ENCODE measurements at regions not wholly inside any gene's neighbourhood (a gene's known extent, or its start where the extent isn't known, plus 50 kb on each side); places are given as distances from the start of the nearest gene placed in this dataset.

- H3K56ac ChIP-seq (replicated peaks; ENCODE audit: insufficient read length, low read depth, low read length), result no peak overlapping the region
- WGBS, 2 experiments (ENCODE audit: extremely low coverage in 1 of 2, insufficient coverage in 1 of 2, insufficient read length in 1 of 2, insufficient replicate concordance in 2 of 2, low coverage in 1 of 2, low lambda C conversion rate in 2 of 2, missing lambda C conversion rate in 1 of 2), result 86% methylated on average over 4 of the region's 4 CpGs; no CpG with 5 or more reads in 1 of the 2 experiments
- H2AFZ ChIP-seq (ENCODE audit: low read length), result no peak overlapping the region
- no peak overlapping the region for H3K27ac ChIP-seq (ENCODE audit: low read depth, low read length)
- H4K5ac ChIP-seq (ENCODE audit: insufficient read length, low read depth, low read length), result no peak overlapping the region
- H3K79me1 ChIP-seq (ENCODE audit: low read depth, low read length), result no peaks in the 10 kb centered on the region
- TF ChIP-seq RXRA (IDR thresholded peaks at IDR 0.05; ENCODE audit: insufficient read depth, low read depth, low read length) (no peak), RBBP5 (IDR thresholded peaks at IDR 0.05; ENCODE audit: borderline replicate concordance, low read depth, low read length) (no peak)
- H3K9ac ChIP-seq (replicated peaks in 1 of 4; ENCODE audit: extremely low read depth in 1 of 4, low read depth in 3 of 4, low read length in 3 of 4), result no peak overlapping the region
- no peak overlapping the region for H3K23ac ChIP-seq (ENCODE audit: insufficient read length)
- no peak overlapping the region for H3K4me3 ChIP-seq (ENCODE audit: extremely low read depth in 1 of 4, insufficient read depth in 2 of 4, low read depth in 3 of 4, low read length in 4 of 4)
- no peak overlapping the region for H4K8ac ChIP-seq (ENCODE audit: extremely low read depth, insufficient read depth, low read length)
- no peak for FAIRE-seq
- no peaks in the 10 kb centered on the region for H3K23me2 ChIP-seq (ENCODE audit: low read depth, low read length)
- no peak overlapping the region for H3K14ac ChIP-seq (ENCODE audit: insufficient read length)
- ChIA-PET POLR2A (ENCODE audit: partially characterized antibody) (no interaction called here), CTCF (ENCODE audit: partially characterized antibody) (no interaction called here)
- no peaks in the 10 kb centered on the region for H3K36me3 ChIP-seq (ENCODE audit: control insufficient read depth in 2 of 4, insufficient read depth in 4 of 4, low read length in 3 of 4)
- DNase-seq (ENCODE audit: low read depth in 1 of 2, low spot score in 2 of 2), result no peak
- H4K20me1 ChIP-seq (replicated peaks in 1 of 2; ENCODE audit: control insufficient read depth in 1 of 2, insufficient read depth in 2 of 2, low read length in 2 of 2), result no peaks in the 10 kb centered on the region
- no peak overlapping the region for H2BK120ac ChIP-seq (replicated peaks; ENCODE audit: low read depth, low read length)
- no peak overlapping the region for H3K18ac ChIP-seq (ENCODE audit: extremely low read depth, low read length)
- H3K9me3 ChIP-seq (ENCODE audit: insufficient read depth in 2 of 2, low read depth in 1 of 2, low read length in 1 of 2), result no peaks in the 10 kb centered on the region
- H3K27me3 ChIP-seq (replicated peaks in 1 of 4; ENCODE audit: control insufficient read depth in 3 of 4, extremely low read depth in 1 of 4, insufficient read depth in 3 of 4, low read length in 3 of 4), result no peaks in the 10 kb centered on the region
- H4K91ac ChIP-seq (replicated peaks; ENCODE audit: insufficient read length, low read length), result no peak overlapping the region
- no peaks in the 10 kb centered on the region for H3K4me1 ChIP-seq (replicated peaks in 1 of 4; ENCODE audit: control insufficient read depth in 3 of 4, insufficient read depth in 4 of 4, low read length in 3 of 4)
- no peak overlapping the region for H3K4me2 ChIP-seq (ENCODE audit: insufficient read depth in 1 of 2, low read depth in 2 of 2, low read length in 2 of 2)
- no peaks in the 10 kb centered on the region for H3K79me2 ChIP-seq (ENCODE audit: control insufficient read depth in 1 of 2, insufficient read depth in 2 of 2, low read length in 2 of 2)
- H2BK20ac ChIP-seq (ENCODE audit: low read length), result no peak overlapping the region
- no peak overlapping the region for H3K4ac ChIP-seq (replicated peaks; ENCODE audit: insufficient read length, low read depth, low read length)
- no peak overlapping the region for H2BK12ac ChIP-seq (ENCODE audit: low read depth, low read length)
- H2AK5ac ChIP-seq (ENCODE audit: low read depth, low read length), result no peak overlapping the region
- no peak overlapping the region for H2BK15ac ChIP-seq (ENCODE audit: low read length)
- no peak overlapping the region for H2BK5ac ChIP-seq (ENCODE audit: low read depth, low read length)
Measured at GRCh38 chr3:22399566-22399965, 648.6 kb upstream of the ZNF385D start.

Measured in H1 (cell line).